GM12878 (cell line): ENCODE measurements at regions not wholly inside any gene's neighbourhood (a gene's known extent, or its start where the extent isn't known, plus 50 kb on each side); places are given as distances from the start of the nearest gene placed in this dataset.

Source experiments
- ATAC-seq: fragments of 200-7000 bp; cut with Tn5 transposase; 3 replicates; pipeline ENCODE4 v1.9.1; 2020; ENCODE audit warnings: mild to moderate bottlenecking, moderate library complexity
- BruUV-seq: library from RNA; stranded (reverse); fragments of 400-500 nt; replicated peaks from 2 replicates; lab custom pipeline; 2021; lab: Mats Ljungman, UMichigan
- CTCF ChIA-PET: fragments of 300-600 bp; sonication (Branson Sonifier 250); formaldehyde crosslinking; extraction: SDS; loops from one replicate; lab custom pipeline; 2021; ENCODE audit warnings: inconsistent platforms; lab: Yijun Ruan, JAX
- POLR2A ChIA-PET: fragments of 350-600 bp; formaldehyde crosslinking; extraction: SDS; loops from one replicate; lab custom pipeline; 2021; ENCODE audit warnings: inconsistent platforms; lab: Charles Lee
- RAD21 ChIA-PET: fragments of 300-600 bp; sonication (Branson Sonifier 250); formaldehyde crosslinking; loops from one replicate; lab custom pipeline; 2023; ENCODE audit warnings: antibody characterized with exemption; ENCODE audit not compliant: unreplicated experiment; lab: Charles Lee
- SMC1A ChIA-PET: fragments of 300-600 bp; sonication (Branson Sonifier 250); formaldehyde crosslinking; loops from one replicate; lab custom pipeline; 2023; ENCODE audit not compliant: unreplicated experiment, uncharacterized antibody; lab: Charles Lee
- DNase-seq: peaks from one replicate; pipeline ENCODE4 v3.0.0-alpha.2; 2011; ENCODE audit warnings: low read depth, low spot score
- FAIRE-seq: peaks from 3 replicates; lab custom pipeline; 2011; peaks lifted over from hg19 to GRCh38; lab: Jason Lieb, UNC
- H2AFZ ChIP-seq: 2 replicates; pipeline ENCODE4 v1.6.0; 2011; ENCODE audit warnings: low read depth, low read length, control low read depth; ENCODE audit not compliant: control insufficient read depth
- H3K27ac ChIP-seq: 2 replicates; pipeline ENCODE4 v1.5.1; 2011; ENCODE audit warnings: control low read depth; ENCODE audit not compliant: control insufficient read depth, insufficient read depth
- H3K27me3 ChIP-seq, 2 experiments: replicated peaks in 1 of 2; 2 replicates each; pipeline versions ENCODE4 v1.6.0 to v1.6.1; 2011; ENCODE audit warnings: low read length in 1 of 2; ENCODE audit not compliant: control insufficient read depth in 2 of 2, insufficient read depth in 2 of 2
- H3K36me3 ChIP-seq, 2 experiments: 2 replicates each; pipeline ENCODE4 v1.5.1; 2011; ENCODE audit warnings: low read length in 1 of 2; ENCODE audit not compliant: control insufficient read depth in 2 of 2, insufficient read depth in 2 of 2
- H3K4me1 ChIP-seq: 2 replicates; pipeline ENCODE4 v1.6.1; 2011; ENCODE audit warnings: mild to moderate bottlenecking, low read length, moderate library complexity, mixed read lengths; ENCODE audit not compliant: control insufficient read depth, insufficient read depth
- H3K4me2 ChIP-seq: 2 replicates; pipeline ENCODE4 v1.6.0; 2011; ENCODE audit warnings: control low read depth; ENCODE audit not compliant: control insufficient read depth, insufficient read depth
- H3K4me3 ChIP-seq: fragments of 200-600 bp; sonication (generic); 2 replicates; pipeline ENCODE4 v1.5.1; 2016
- H3K79me2 ChIP-seq: 2 replicates; pipeline ENCODE4 v1.6.0; 2011; ENCODE audit warnings: low read length; ENCODE audit not compliant: control insufficient read depth, insufficient read depth
- H3K9ac ChIP-seq: 2 replicates; pipeline ENCODE4 v1.8.0; 2011; ENCODE audit warnings: low read length, control low read depth, mixed read lengths; ENCODE audit not compliant: control insufficient read depth, insufficient read depth
- H3K9me3 ChIP-seq: replicated peaks from 3 replicates; pipeline ENCODE4 v1.5.1; 2011; ENCODE audit warnings: mild to moderate bottlenecking, low read length; ENCODE audit not compliant: control insufficient read depth, insufficient read depth
- H4K20me1 ChIP-seq: 2 replicates; pipeline ENCODE4 v1.6.0; 2011; ENCODE audit not compliant: control insufficient read depth, insufficient read depth
- CREM ChIP-seq: IDR thresholded peaks from 2 replicates; pipeline ENCODE4 v1.6.1; 2014; ENCODE audit warnings: antibody characterized with exemption, low read depth
- IKZF2 ChIP-seq, 2 experiments: fragments of 450-650 bp; IDR thresholded peaks; 2 replicates each; pipeline ENCODE4 v1.6.1; 2017; ENCODE audit warnings: mild to moderate bottlenecking in 2 of 2, moderate library complexity in 2 of 2
- KLF5 ChIP-seq: fragments of 450-650 bp; IDR thresholded peaks from 2 replicates; pipeline ENCODE4 v1.6.1; 2014; ENCODE audit warnings: mild to moderate bottlenecking; ENCODE audit not compliant: partially characterized antibody
- MTA3 ChIP-seq: IDR thresholded peaks from 2 replicates; pipeline ENCODE4 v1.6.1; 2012; ENCODE audit warnings: low read length, inconsistent platforms, borderline replicate concordance
- NFIC ChIP-seq: IDR thresholded peaks from 2 replicates; pipeline ENCODE4 v1.6.1; 2012; ENCODE audit warnings: low read depth, mild to moderate bottlenecking, inconsistent platforms, low read length, moderate library complexity
- NFYA ChIP-seq: IDR thresholded peaks from 2 replicates; pipeline ENCODE4 v1.6.1; 2011; ENCODE audit warnings: low read depth, mild to moderate bottlenecking, low read length, improper control_type of control experiment, borderline replicate concordance
- RELA ChIP-seq: fragments of 450-650 bp; IDR thresholded peaks from 2 replicates; pipeline ENCODE4 v1.8.0; 2014; ENCODE audit warnings: borderline replicate concordance; ENCODE audit not compliant: partially characterized antibody
- RFX5 ChIP-seq: IDR thresholded peaks from 2 replicates; pipeline ENCODE4 v1.6.1; 2011; ENCODE audit warnings: low read depth, low read length, improper control_type of control experiment
- SMC3 ChIP-seq: IDR thresholded peaks from 2 replicates; pipeline ENCODE4 v1.6.1; 2011; ENCODE audit warnings: low read length, improper control_type of control experiment, borderline replicate concordance
- SPI1 ChIP-seq: IDR thresholded peaks from 2 replicates; pipeline ENCODE4 v1.6.1; 2011; ENCODE audit warnings: low read depth, mild to moderate bottlenecking, low read length, moderate library complexity, borderline replicate concordance; ENCODE audit not compliant: insufficient read depth
- SREBF1 ChIP-seq: IDR thresholded peaks from 2 replicates; pipeline ENCODE4 v1.6.1; 2012; ENCODE audit warnings: mild to moderate bottlenecking, low read length
- SUZ12 ChIP-seq: fragments of 200-600 bp; sonication (generic); IDR thresholded peaks from one replicate; pipeline ENCODE4 v1.6.1; 2018; ENCODE audit warnings: antibody characterized with exemption, mild to moderate bottlenecking; ENCODE audit not compliant: unreplicated experiment
- TAF1 ChIP-seq: IDR thresholded peaks from 2 replicates; pipeline ENCODE4 v1.6.1; 2011; ENCODE audit warnings: mild to moderate bottlenecking, low read depth, low read length, borderline replicate concordance
- WRNIP1 ChIP-seq: IDR thresholded peaks from 2 replicates; pipeline ENCODE4 v1.6.1; 2011; ENCODE audit warnings: low read depth, low read length, improper control_type of control experiment, borderline replicate concordance
- ZNF24 ChIP-seq: fragments of 450-650 bp; IDR thresholded peaks from 2 replicates; pipeline ENCODE4 v1.6.1; 2017; ENCODE audit warnings: antibody characterized with exemption, mild to moderate bottlenecking
- WGBS: methylation state at CpG from one replicate; pipeline ENCODE4 v1.1.6; 2016; ENCODE audit warnings: low lambda C conversion rate; ENCODE audit not compliant: insufficient replicate concordance, insufficient coverage; ENCODE audit errors: missing lambda C conversion rate; 5-methylcytosine and 5-hydroxymethylcytosine counted together
- in situ Hi-C: fragments of 300-500 bp; cut with MboI; formaldehyde crosslinking; loops from 9 replicates; pipeline ENCODE4 v1.14.3; 2018; ENCODE audit warnings: mixed read lengths
- intact Hi-C: fragments of 100-400 bp; cut with micrococcal nuclease; formaldehyde crosslinking; loops from one replicate; pipeline ENCODE4 v1.14.2; 2022; ENCODE audit not compliant: unreplicated experiment
- TF ChIP-seq, protein P1 (sequence below): IDR thresholded peaks from 2 replicates; pipeline ENCODE4 v1.6.1; 2012; ENCODE audit warnings: low read depth, low read length, improper control_type of control experiment
- TF ChIP-seq, protein P2 (sequence below): fragments of 450-650 bp; formaldehyde crosslinking; IDR thresholded peaks from 2 replicates; pipeline ENCODE4 v1.5.0; 2022; ENCODE audit warnings: mild to moderate bottlenecking, missing genetic modification characterization

DNA sequence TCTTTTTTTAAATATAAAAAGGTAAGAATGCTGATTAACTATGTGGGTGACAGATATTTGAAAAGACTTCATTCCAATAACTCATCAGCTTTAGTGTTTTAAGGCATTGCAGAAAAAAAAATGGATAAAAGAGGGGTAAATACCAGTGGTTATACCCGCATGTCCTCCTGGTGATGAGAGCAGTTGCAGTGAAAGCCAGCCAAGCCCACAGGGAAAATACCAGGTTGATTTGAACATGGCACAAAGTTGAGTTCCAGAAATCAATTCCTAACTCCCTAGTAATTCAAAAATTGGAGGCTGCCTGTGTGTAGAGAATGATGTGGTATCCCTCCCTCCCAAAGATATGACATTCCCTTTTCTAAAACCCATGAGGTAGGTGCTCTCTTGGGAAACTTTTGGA lies 453.2 kb upstream of the SOX9 start (continued):
- TF ChIP-seq, protein P1, sequence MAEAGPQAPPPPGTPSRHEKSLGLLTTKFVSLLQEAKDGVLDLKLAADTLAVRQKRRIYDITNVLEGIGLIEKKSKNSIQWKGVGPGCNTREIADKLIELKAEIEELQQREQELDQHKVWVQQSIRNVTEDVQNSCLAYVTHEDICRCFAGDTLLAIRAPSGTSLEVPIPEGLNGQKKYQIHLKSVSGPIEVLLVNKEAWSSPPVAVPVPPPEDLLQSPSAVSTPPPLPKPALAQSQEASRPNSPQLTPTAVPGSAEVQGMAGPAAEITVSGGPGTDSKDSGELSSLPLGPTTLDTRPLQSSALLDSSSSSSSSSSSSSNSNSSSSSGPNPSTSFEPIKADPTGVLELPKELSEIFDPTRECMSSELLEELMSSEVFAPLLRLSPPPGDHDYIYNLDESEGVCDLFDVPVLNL, result no peak
- no peak for TF ChIP-seq NFYA
- no peak for TF ChIP-seq KLF5
- no peak for TF ChIP-seq SMC3

DNA sequence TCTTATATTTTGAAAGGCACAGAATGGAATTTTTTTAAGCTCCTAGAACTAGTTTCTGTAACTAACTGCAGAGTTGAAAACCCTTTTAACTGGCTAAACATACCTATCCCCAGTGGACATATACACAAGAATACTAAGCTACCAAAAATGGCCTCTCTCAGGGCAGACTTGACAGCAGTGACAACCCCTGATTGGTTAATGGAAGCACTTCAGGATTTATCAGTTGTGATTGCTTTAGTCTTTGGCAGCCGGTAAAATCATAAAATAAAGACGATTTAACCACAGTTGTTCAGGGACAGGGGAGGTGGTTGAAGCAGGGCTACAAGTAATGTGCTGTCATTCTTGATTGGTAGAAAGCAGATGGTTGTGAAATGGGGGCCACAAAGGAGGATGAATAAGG lies 452.0 kb upstream of the SOX9 start:
- ChIA-PET CTCF (no interaction called here), SMC1A (no interaction called here)
- H2AFZ ChIP-seq, result no peak overlapping the region
- TF ChIP-seq IKZF2 (IDR thresholded peaks at IDR 0.05) (no peak), RFX5 (no peak), SUZ12 (no peak), NFIC (no peak), WRNIP1 (no peak), MTA3 (no peak), ZNF24 (no peak), SPI1 (no peak), TAF1 (no peak), CREM (no peak), RELA (no peak), SREBF1 (no peak)
- TF ChIP-seq, protein P2, sequence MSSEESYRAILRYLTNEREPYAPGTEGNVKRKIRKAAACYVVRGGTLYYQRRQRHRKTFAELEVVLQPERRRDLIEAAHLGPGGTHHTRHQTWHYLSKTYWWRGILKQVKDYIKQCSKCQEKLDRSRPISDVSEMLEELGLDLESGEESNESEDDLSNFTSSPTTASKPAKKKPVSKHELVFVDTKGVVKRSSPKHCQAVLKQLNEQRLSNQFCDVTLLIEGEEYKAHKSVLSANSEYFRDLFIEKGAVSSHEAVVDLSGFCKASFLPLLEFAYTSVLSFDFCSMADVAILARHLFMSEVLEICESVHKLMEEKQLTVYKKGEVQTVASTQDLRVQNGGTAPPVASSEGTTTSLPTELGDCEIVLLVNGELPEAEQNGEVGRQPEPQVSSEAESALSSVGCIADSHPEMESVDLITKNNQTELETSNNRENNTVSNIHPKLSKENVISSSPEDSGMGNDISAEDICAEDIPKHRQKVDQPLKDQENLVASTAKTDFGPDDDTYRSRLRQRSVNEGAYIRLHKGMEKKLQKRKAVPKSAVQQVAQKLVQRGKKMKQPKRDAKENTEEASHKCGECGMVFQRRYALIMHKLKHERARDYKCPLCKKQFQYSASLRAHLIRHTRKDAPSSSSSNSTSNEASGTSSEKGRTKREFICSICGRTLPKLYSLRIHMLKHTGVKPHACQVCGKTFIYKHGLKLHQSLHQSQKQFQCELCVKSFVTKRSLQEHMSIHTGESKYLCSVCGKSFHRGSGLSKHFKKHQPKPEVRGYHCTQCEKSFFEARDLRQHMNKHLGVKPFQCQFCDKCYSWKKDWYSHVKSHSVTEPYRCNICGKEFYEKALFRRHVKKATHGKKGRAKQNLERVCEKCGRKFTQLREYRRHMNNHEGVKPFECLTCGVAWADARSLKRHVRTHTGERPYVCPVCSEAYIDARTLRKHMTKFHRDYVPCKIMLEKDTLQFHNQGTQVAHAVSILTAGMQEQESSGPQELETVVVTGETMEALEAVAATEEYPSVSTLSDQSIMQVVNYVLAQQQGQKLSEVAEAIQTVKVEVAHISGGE (CRISPR knock-in tag), result no peak
- TF ChIP-seq, all 136 proteins: peak for 0
- H3K27me3 ChIP-seq, result no peaks in the 10 kb centered on the region
- ATAC-seq (no peak), DNase-seq (no peak), FAIRE-seq (no peak)
- no peak overlapping the region for H3K4me3 ChIP-seq
- H3K79me2 ChIP-seq, result no peaks in the 10 kb centered on the region
- H3K36me3 ChIP-seq, result no peaks in the 10 kb centered on the region
- no peaks in the 10 kb centered on the region for H3K9me3 ChIP-seq
- H3K4me1 ChIP-seq, result no peaks in the 10 kb centered on the region
- no TSS peak for BruUV-seq
- RAD21 ChIA-PET, result no interaction called here
- intact Hi-C loops, result no loop called here
- no peak overlapping the region for H3K9ac ChIP-seq
- WGBS, result 4% methylated on average over 2 of the region's 2 CpGs
- in situ Hi-C loops, result no loop called here
- H3K4me2 ChIP-seq, result no peak overlapping the region
- POLR2A ChIA-PET, result no interaction called here
- no peak overlapping the region for H3K27ac ChIP-seq
- H4K20me1 ChIP-seq, result no peaks in the 10 kb centered on the region
